ENCODE measurements at regions not wholly inside any gene's neighbourhood (a gene's known extent, or its start where the extent isn't known, plus 50 kb on each side); places are given as distances from the start of the nearest gene placed in this dataset.

DNA sequence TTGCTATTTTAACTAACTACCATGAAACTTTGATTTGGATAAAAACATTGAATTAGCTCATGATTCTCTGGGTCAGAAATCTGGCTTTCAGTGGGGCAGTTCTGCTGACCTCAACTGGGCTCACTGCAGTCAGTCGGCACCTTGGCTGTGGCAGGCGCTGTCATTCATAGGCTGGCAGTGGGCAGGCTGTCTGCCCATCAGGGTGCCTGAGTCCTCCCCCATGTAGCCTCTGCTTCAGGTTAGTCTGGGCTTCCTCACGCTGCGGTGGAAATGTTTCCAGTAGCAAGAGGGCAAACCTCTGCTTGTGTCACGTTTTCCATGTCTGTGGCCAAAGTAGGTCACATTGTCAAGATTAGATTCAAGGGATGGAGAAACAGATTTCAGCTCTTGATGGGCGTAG lies 251.0 kb upstream of the TCF21 start:
- no peaks in the 10 kb centered on the region for H3K9me3 ChIP-seq
- H3K27ac ChIP-seq = peak overlapping the region in 1 of 2 donors; percentile 4
- H3K4me3 ChIP-seq = no peak overlapping the region
- TF ChIP-seq, protein P1, sequence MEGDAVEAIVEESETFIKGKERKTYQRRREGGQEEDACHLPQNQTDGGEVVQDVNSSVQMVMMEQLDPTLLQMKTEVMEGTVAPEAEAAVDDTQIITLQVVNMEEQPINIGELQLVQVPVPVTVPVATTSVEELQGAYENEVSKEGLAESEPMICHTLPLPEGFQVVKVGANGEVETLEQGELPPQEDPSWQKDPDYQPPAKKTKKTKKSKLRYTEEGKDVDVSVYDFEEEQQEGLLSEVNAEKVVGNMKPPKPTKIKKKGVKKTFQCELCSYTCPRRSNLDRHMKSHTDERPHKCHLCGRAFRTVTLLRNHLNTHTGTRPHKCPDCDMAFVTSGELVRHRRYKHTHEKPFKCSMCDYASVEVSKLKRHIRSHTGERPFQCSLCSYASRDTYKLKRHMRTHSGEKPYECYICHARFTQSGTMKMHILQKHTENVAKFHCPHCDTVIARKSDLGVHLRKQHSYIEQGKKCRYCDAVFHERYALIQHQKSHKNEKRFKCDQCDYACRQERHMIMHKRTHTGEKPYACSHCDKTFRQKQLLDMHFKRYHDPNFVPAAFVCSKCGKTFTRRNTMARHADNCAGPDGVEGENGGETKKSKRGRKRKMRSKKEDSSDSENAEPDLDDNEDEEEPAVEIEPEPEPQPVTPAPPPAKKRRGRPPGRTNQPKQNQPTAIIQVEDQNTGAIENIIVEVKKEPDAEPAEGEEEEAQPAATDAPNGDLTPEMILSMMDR (IDR thresholded peaks at IDR 0.05) = no peak
- peaks cover 0 to 10% (median 0%) of the 10 kb centered on the region in 4 donors for H3K4me1 ChIP-seq
- DNase-seq = peak; percentile 32 to 67
- intact Hi-C loops (cut with DNase I; ENCODE audit: low total_unique reads) = no loop called here
- H3K36me3 ChIP-seq = no peaks in the 10 kb centered on the region
- H3K27me3 ChIP-seq = no peaks in the 10 kb centered on the region

DNA sequence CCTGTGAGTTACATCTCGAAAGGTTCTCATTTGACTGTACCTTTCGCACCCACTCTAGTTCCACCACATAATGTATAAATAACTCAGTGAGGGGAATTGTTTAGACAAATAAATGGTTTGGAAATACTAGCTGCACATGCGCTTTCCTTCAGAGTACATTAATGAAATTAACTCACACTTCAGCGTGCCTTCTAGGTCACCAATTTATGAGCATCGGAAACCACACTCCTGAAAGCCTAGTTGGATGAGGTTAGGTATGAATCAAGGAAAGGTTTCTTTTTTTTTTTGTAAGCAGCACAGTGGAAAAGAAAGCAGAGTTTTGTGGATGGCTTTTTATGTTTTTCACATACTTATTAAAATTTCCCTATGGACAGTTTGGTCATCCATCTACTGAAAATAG lies 247.8 kb upstream of the TCF21 start:
- Histone ChIP-seq H3K4me1 (peaks cover 0 to 18% (median 0%) of the 10 kb centered on the region in 4 donors), H3K27ac (no peak overlapping the region), H3K27me3 (no peaks in the 10 kb centered on the region), H3K9me3 (no peaks in the 10 kb centered on the region), H3K4me3 (no peak overlapping the region), H3K36me3 (no peaks in the 10 kb centered on the region)
- TF ChIP-seq, protein P1 (IDR thresholded peaks at IDR 0.05) = no peak
- no peak for DNase-seq
- intact Hi-C loops (cut with DNase I; ENCODE audit: low total_unique reads) = no loop called here

DNA sequence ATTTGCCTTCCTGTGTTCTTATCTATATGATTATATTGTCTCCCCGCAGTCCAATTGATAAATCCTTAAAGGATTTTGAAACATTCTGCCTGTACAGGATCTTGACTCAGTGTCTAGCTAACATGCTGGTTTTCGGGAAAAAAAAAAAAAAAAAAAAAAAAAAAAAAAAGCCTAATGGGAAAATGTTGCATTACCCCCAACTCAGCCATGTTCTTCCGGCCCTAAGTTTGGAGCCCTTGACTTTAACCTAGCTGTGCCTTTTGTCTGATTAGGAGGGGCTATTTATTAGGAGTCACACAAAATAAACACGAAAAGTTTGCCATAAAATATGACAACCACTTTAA lies 244.4 kb upstream of the TCF21 start:
- no peak for DNase-seq
- Histone ChIP-seq H3K27me3 (no peaks in the 10 kb centered on the region), H3K4me1 (peaks cover 0 to 11% (median 0%) of the 10 kb centered on the region in 4 donors), H3K27ac (no peak overlapping the region), H3K9me3 (no peaks in the 10 kb centered on the region), H3K36me3 (no peaks in the 10 kb centered on the region), H3K4me3 (no peak overlapping the region)
- intact Hi-C loops (cut with DNase I; ENCODE audit: low total_unique reads) = no loop called here
- TF ChIP-seq, protein P1 (IDR thresholded peaks at IDR 0.05) = no peak

DNA sequence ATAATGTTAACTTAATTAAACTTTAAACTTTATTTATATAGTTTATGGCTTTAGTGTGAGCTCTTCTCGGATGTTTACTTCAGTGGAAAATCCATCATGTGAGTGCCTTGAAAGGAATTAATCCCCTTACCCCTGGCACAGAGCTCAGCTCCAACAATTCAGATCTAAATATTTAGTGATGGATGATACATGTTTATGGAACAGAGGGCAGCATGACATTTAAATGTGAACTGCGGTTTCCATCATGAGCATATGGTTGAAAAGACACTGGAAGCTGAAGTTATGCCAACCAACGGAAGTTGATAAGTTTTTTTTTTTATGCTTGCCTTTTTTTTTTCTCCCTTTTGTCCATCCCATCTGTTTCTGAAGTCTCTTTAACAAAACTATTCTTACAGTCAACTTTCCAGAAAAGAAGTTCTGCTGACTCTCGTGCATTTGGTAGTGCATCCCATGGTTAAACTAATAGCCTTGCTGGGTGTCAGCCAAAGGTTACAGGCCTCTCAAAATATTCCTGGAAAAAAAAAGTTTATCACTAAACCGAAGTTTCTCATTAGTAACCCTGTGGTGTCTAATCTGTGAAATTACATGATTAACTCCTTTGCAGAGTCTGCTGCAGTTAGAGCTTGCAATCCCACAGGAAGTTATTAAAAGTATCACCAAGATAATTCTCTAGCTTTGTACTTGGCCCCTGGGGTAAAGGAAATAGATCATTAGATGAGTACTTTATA lies 243.9 kb upstream of the TCF21 start:
- Histone ChIP-seq H3K4me1 (peaks cover 0 to 11% (median 0%) of the 10 kb centered on the region in 4 donors), H3K4me3 (no peak overlapping the region), H3K27me3 (no peaks in the 10 kb centered on the region), H3K36me3 (no peaks in the 10 kb centered on the region), H3K9me3 (no peaks in the 10 kb centered on the region), H3K27ac (no peak overlapping the region)
- TF ChIP-seq, protein P1 (IDR thresholded peaks at IDR 0.05) = no peak
- intact Hi-C loops (cut with DNase I; ENCODE audit: low total_unique reads) = no loop called here
- DNase-seq = no peak

DNA sequence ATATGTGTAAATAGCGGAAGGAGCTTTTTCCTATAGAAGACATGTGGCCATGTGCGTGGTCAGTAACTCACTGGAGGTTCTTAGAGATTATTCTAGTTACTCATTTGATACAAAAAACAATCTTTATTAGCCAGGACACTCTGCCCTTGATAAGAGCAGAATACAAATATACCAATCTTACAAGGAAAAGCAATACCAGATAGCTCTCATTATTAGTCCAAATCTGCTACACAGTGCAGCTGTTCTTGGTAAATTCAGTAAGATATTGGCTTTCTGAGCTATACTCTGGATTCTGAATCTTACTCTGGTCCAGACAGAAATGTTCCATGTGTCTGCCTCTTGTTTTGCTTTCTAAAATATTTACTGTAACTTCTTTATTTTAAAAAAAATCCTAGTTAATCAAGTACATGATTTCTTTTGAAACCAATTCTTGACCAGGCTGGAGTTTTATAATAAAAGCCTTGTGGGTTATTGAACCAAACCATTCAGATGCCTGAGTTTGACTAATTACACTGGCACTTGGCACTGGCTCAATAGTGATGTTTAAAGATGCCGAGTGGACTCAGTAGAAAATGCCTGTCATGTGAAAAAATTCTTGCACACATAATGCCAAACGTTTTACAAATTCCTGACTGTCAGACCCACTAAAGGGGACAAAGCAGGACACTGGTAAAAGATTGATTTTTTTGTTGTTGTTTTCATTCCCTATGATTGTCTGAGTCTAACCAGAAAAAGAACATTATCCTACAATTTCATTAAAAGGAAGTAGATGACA lies 242.8 kb upstream of the TCF21 start:
- intact Hi-C loops (cut with DNase I; ENCODE audit: low total_unique reads) = no loop called here
- Histone ChIP-seq H3K9me3 (no peaks in the 10 kb centered on the region), H3K27ac (no peak overlapping the region), H3K4me3 (no peak overlapping the region), H3K36me3 (no peaks in the 10 kb centered on the region), H3K4me1 (peaks cover 0 to 11% (median 0%) of the 10 kb centered on the region in 4 donors), H3K27me3 (no peaks in the 10 kb centered on the region)
- TF ChIP-seq, protein P1 (IDR thresholded peaks at IDR 0.05) = no peak
- DNase-seq = no peak

Measured in tibial artery (tissue), 4 donors.